ENCODE measurements at regions not wholly inside any gene's neighbourhood (a gene's known extent, or its start where the extent isn't known, plus 50 kb on each side); places are given as distances from the start of the nearest gene placed in this dataset.

GRCh38 chr3:22748453-22749045, 454.6 kb upstream of the UBE2E2 start:
- Mint-ChIP-seq H3K27ac (no peak overlapping the region), H3K36me3 (no peaks in the 10 kb centered on the region), H3K4me1 (no peaks in the 10 kb centered on the region), H3K9me3 (peaks cover 4 to 10% of the 10 kb centered on the region in 2 donors), H3K4me3 (no peak overlapping the region), H3K27me3 (ENCODE audit: low read depth in 2 of 2) (no peaks in the 10 kb centered on the region)
- TF ChIP-seq, protein P1, sequence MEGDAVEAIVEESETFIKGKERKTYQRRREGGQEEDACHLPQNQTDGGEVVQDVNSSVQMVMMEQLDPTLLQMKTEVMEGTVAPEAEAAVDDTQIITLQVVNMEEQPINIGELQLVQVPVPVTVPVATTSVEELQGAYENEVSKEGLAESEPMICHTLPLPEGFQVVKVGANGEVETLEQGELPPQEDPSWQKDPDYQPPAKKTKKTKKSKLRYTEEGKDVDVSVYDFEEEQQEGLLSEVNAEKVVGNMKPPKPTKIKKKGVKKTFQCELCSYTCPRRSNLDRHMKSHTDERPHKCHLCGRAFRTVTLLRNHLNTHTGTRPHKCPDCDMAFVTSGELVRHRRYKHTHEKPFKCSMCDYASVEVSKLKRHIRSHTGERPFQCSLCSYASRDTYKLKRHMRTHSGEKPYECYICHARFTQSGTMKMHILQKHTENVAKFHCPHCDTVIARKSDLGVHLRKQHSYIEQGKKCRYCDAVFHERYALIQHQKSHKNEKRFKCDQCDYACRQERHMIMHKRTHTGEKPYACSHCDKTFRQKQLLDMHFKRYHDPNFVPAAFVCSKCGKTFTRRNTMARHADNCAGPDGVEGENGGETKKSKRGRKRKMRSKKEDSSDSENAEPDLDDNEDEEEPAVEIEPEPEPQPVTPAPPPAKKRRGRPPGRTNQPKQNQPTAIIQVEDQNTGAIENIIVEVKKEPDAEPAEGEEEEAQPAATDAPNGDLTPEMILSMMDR (IDR thresholded peaks at IDR 0.05): no peak
- no peaks in the 10 kb centered on the region for H3K9me3 ChIP-seq (ENCODE audit: control insufficient read depth, insufficient read depth, low read length)
- no peak overlapping the region for H3K4me3 ChIP-seq (ENCODE audit: low read length)
- H3K36me3 ChIP-seq (ENCODE audit: control insufficient read depth, insufficient read depth, low read length): no peaks in the 10 kb centered on the region
- no peaks in the 10 kb centered on the region for H3K4me1 ChIP-seq (ENCODE audit: control insufficient read depth, insufficient read depth, low read length)
- no peak for ATAC-seq
- no peak overlapping the region for H3K27ac ChIP-seq (ENCODE audit: low read length)
- WGBS (ENCODE audit: insufficient coverage): 30% methylated on average over 2 of the region's 3 CpGs
- no peak for DNase-seq
- H3K27me3 ChIP-seq (ENCODE audit: control insufficient read depth, insufficient read depth, low read length): no peaks in the 10 kb centered on the region
- intact Hi-C loops (cut with micrococcal nuclease): no loop called here

- DNase-seq: no peak
- Histone ChIP-seq H3K36me3 (ENCODE audit: control insufficient read depth, insufficient read depth, low read length) (no peaks in the 10 kb centered on the region), H3K4me1 (ENCODE audit: control insufficient read depth, insufficient read depth, low read length) (no peaks in the 10 kb centered on the region), H3K9me3 (ENCODE audit: control insufficient read depth, insufficient read depth, low read length) (no peaks in the 10 kb centered on the region), H3K27ac (ENCODE audit: low read length) (no peak overlapping the region), H3K4me3 (ENCODE audit: low read length) (no peak overlapping the region), H3K27me3 (ENCODE audit: control insufficient read depth, insufficient read depth, low read length) (no peaks in the 10 kb centered on the region)
- Mint-ChIP-seq H3K4me1 (no peaks in the 10 kb centered on the region), H3K36me3 (peaks cover 5% of the 10 kb centered on the region), H3K9me3 (peaks cover 10 to 13% of the 10 kb centered on the region in 2 donors), H3K4me3 (no peak overlapping the region), H3K27me3 (ENCODE audit: low read depth in 2 of 2) (no peaks in the 10 kb centered on the region), H3K27ac (no peak overlapping the region)
- ATAC-seq: no peak
- TF ChIP-seq, protein P1 (IDR thresholded peaks at IDR 0.05): no peak
- intact Hi-C loops (cut with micrococcal nuclease): no loop called here
- 93% methylated on average over 2 of the region's 3 CpGs for WGBS (ENCODE audit: insufficient coverage)
Measured at GRCh38 chr3:22759636-22760310, 443.4 kb upstream of the UBE2E2 start.

DNA sequence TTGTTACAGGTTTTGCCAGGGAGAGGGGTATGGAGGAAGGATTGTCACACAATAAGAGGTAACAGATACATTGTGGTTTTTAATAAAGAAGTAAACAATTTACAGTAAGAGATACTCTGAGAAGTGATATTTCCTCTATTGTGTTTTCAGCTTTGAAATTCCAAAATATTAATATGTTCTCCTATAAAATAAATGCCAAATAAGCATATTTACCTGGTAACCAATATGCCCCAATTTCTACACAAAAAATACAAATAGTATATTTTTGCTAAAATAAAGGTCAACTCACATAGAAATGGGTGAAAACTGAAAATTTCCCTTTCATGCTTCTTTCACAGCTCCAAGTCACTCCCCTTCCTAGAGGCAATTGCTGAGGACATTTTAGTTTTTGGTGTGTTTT, 437.4 kb upstream of the UBE2E2 start:
- Histone ChIP-seq H3K36me3 (ENCODE audit: control insufficient read depth, insufficient read depth, low read length) (no peaks in the 10 kb centered on the region), H3K27me3 (ENCODE audit: control insufficient read depth, insufficient read depth, low read length) (no peaks in the 10 kb centered on the region), H3K9me3 (ENCODE audit: control insufficient read depth, insufficient read depth, low read length) (peaks cover 3% of the 10 kb centered on the region), H3K4me3 (ENCODE audit: low read length) (no peak overlapping the region), H3K27ac (ENCODE audit: low read length) (no peak overlapping the region), H3K4me1 (ENCODE audit: control insufficient read depth, insufficient read depth, low read length) (no peaks in the 10 kb centered on the region)
- no peak overlapping the region for H3K4me3 Mint-ChIP-seq
- H3K36me3 Mint-ChIP-seq: no peaks in the 10 kb centered on the region
- no peak overlapping the region for H3K27ac Mint-ChIP-seq
- no peaks in the 10 kb centered on the region for H3K4me1 Mint-ChIP-seq
- ATAC-seq: no peak
- DNase-seq: no peak
- intact Hi-C loops (cut with micrococcal nuclease): no loop called here
- peaks cover 10 to 11% of the 10 kb centered on the region in 2 donors for H3K9me3 Mint-ChIP-seq
- TF ChIP-seq, protein P1 (IDR thresholded peaks at IDR 0.05): no peak
- H3K27me3 Mint-ChIP-seq (ENCODE audit: low read depth in 2 of 2): no peaks in the 10 kb centered on the region

DNA sequence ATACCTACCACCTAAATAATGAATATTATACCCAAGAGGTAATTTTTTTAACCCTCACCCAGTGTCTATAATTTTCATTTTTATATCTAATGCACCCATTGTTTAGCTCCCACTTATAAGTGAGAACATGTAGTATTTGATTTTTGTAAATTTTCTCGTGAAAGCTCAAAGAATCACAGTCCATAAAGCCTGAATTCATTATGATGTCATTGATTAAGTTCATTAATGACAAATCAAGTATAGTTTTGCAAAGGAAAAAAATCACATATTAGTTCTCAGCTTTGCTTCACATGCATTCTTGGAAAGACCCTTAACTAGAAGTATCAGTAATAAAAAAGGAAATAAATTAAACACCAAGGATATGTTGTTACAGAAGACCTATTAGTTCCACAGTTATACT, 425.3 kb upstream of the UBE2E2 start:
- ATAC-seq (no peak), DNase-seq (no peak)
- H3K27me3 ChIP-seq (ENCODE audit: control insufficient read depth, insufficient read depth, low read length): no peaks in the 10 kb centered on the region
- TF ChIP-seq, protein P1 (IDR thresholded peaks at IDR 0.05): no peak
- Mint-ChIP-seq H3K4me1 (no peaks in the 10 kb centered on the region), H3K9me3 (peaks cover 3 to 10% of the 10 kb centered on the region in 2 donors), H3K4me3 (no peak overlapping the region), H3K27me3 (ENCODE audit: low read depth in 2 of 2) (no peaks in the 10 kb centered on the region), H3K36me3 (peaks cover 1% of the 10 kb centered on the region), H3K27ac (no peak overlapping the region)
- no peaks in the 10 kb centered on the region for H3K36me3 ChIP-seq (ENCODE audit: control insufficient read depth, insufficient read depth, low read length)
- H3K9me3 ChIP-seq (ENCODE audit: control insufficient read depth, insufficient read depth, low read length): peaks cover 6% of the 10 kb centered on the region
- H3K27ac ChIP-seq (ENCODE audit: low read length): no peak overlapping the region
- H3K4me1 ChIP-seq (ENCODE audit: control insufficient read depth, insufficient read depth, low read length): no peaks in the 10 kb centered on the region
- no CpG with 5 or more reads among the region's 1 CpG for WGBS (ENCODE audit: insufficient coverage)
- H3K4me3 ChIP-seq (ENCODE audit: low read length): no peak overlapping the region
- intact Hi-C loops (cut with micrococcal nuclease): no loop called here
